Body of pancreas (tissue), 4 donors: ENCODE measurements at regions not wholly inside any gene's neighbourhood (a gene's known extent, or its start where the extent isn't known, plus 50 kb on each side); places are given as distances from the start of the nearest gene placed in this dataset.

Experiments
- ATAC-seq: fragments of 150-250 bp; one replicate; pipeline ENCODE4 v1.9.1; 2016
- DNase-seq, 4 donors: peaks; one replicate each; pipeline ENCODE4 v3.0.0-alpha.2; 2019
- H3K27ac ChIP-seq, 4 donors: fragments of 200-600 bp; sonication (generic); 1 replicate in 3 of 4; 2 replicates in 1 of 4; pipeline versions ENCODE4 v1.5.1 to v1.6.1; 2016 to 2019; ENCODE audit warnings: mild to moderate bottlenecking in 1 of 4, mixed read lengths in 1 of 4, moderate library complexity in 1 of 4
- H3K27me3 ChIP-seq, 2 donors: fragments of 200-600 bp; sonication (generic); one replicate each; pipeline ENCODE4 v1.6.0; 2016; ENCODE audit warnings: mild to moderate bottlenecking in 1 of 2
- H3K36me3 ChIP-seq, 2 donors: fragments of 200-600 bp; sonication (generic); replicated peaks in 1 of 2; 2 replicates each; pipeline ENCODE4 v1.5.1; 2016; ENCODE audit warnings: low read depth in 2 of 2; ENCODE audit not compliant: insufficient read depth in 1 of 2
- H3K4me1 ChIP-seq: fragments of 200-600 bp; sonication (generic); one replicate; pipeline ENCODE4 v1.6.0; 2016
- H3K4me3 ChIP-seq, 2 donors: fragments of 200-600 bp; sonication (generic); 1 replicate in 1 of 2; 2 replicates in 1 of 2; pipeline ENCODE4 v1.5.1; 2016 to 2019
- H3K9me3 ChIP-seq, 3 donors: fragments of 200-600 bp; sonication (generic); 1 replicate in 2 of 3; 2 replicates in 1 of 3; pipeline ENCODE4 v1.5.1; 2016
- CTCF ChIP-seq, 7 experiments: fragments of 450-650 bp in 4 of 7; fragments of 200-600 bp in 3 of 7; sonication (generic) in 3 of 7; IDR thresholded peaks; one replicate each; pipeline ENCODE4 v1.5.1; 2016 to 2019; ENCODE audit warnings: antibody characterized with exemption in 7 of 7
- POLR2A ChIP-seq, 3 donors: fragments of 450-650 bp; IDR thresholded peaks; one replicate each; pipeline ENCODE4 v1.6.1; 2016; ENCODE audit warnings: antibody characterized with exemption in 3 of 3, mild to moderate bottlenecking in 2 of 3
- WGBS, 2 donors: methylation state at CpG; one replicate each; pipeline ENCODE4 v1.1.5; 2017; 5-methylcytosine and 5-hydroxymethylcytosine counted together
- intact Hi-C: fragments of 100-400 bp; cut with DNase I; formaldehyde crosslinking; loops from one replicate; pipeline ENCODE4 v1.15.1; 2023

GRCh38 chr16:86403541-86404163 is 106.7 kb upstream of the FOXF1 start:
- DNase-seq (no peak), ATAC-seq (no peak)
- Histone ChIP-seq H3K27ac (no peak overlapping the region), H3K4me3 (no peak overlapping the region), H3K9me3 (no peaks in the 10 kb centered on the region), H3K36me3 (no peaks in the 10 kb centered on the region), H3K27me3 (peaks cover 0 to 4% of the 10 kb centered on the region in 2 donors), H3K4me1 (no peaks in the 10 kb centered on the region)
- intact Hi-C loops, result no loop called here
- 45 to 59% methylated on average over 8 of the region's 8 CpGs for WGBS, 2 donors
- TF ChIP-seq CTCF (IDR thresholded peaks at IDR 0.05) (no peak), POLR2A (IDR thresholded peaks at IDR 0.05) (no peak)

- no peak overlapping the region for H3K27ac ChIP-seq
- TF ChIP-seq POLR2A (IDR thresholded peaks at IDR 0.05) (no peak), CTCF (IDR thresholded peaks at IDR 0.05) (no peak)
- DNase-seq, result no peak
- WGBS, 2 donors, result 19 to 34% methylated on average over 5 to 12 of the region's 12 CpGs
- ATAC-seq, result no peak
- H3K36me3 ChIP-seq, result no peaks in the 10 kb centered on the region
- no peaks in the 10 kb centered on the region for H3K9me3 ChIP-seq
- no peaks in the 10 kb centered on the region for H3K4me1 ChIP-seq
- no peak overlapping the region for H3K4me3 ChIP-seq
- peaks cover 0 to 4% of the 10 kb centered on the region in 2 donors for H3K27me3 ChIP-seq
- intact Hi-C loops, result no loop called here
Observed at GRCh38 chr16:86404678-86405077, 105.6 kb upstream of the FOXF1 start.

- H3K36me3 ChIP-seq, result no peaks in the 10 kb centered on the region
- WGBS, 2 donors, result 57 to 66% methylated on average over 11 to 12 of the region's 12 CpGs
- no peak overlapping the region for H3K4me3 ChIP-seq
- TF ChIP-seq CTCF (IDR thresholded peaks at IDR 0.05) (no peak), POLR2A (IDR thresholded peaks at IDR 0.05) (no peak)
- intact Hi-C loops, result no loop called here
- H3K4me1 ChIP-seq, result no peaks in the 10 kb centered on the region
- H3K9me3 ChIP-seq, result no peaks in the 10 kb centered on the region
- DNase-seq (no peak), ATAC-seq (no peak)
- H3K27ac ChIP-seq, result no peak overlapping the region
- H3K27me3 ChIP-seq, result peaks cover 0 to 4% of the 10 kb centered on the region in 2 donors
Observed at GRCh38 chr16:86405319-86405718, 105.0 kb upstream of the FOXF1 start.

- Histone ChIP-seq H3K9me3 (no peaks in the 10 kb centered on the region), H3K27ac (no peak overlapping the region), H3K27me3 (peaks cover 0 to 4% of the 10 kb centered on the region in 2 donors), H3K4me3 (no peak overlapping the region), H3K4me1 (no peaks in the 10 kb centered on the region), H3K36me3 (no peaks in the 10 kb centered on the region)
- no peak for TF ChIP-seq CTCF (IDR thresholded peaks at IDR 0.05)
- TF ChIP-seq POLR2A (IDR thresholded peaks at IDR 0.05), result no peak
- DNase-seq, result no peak
- ATAC-seq, result no peak
- intact Hi-C loops, result no loop called here
- 74 to 76% methylated on average over 10 of the region's 10 CpGs for WGBS, 2 donors
Observed at GRCh38 chr16:86406056-86406455, 104.3 kb upstream of the FOXF1 start.

- no peak for DNase-seq
- 59 to 67% methylated on average over 2 to 4 of the region's 4 CpGs for WGBS, 2 donors
- intact Hi-C loops, result no loop called here
- no peak for ATAC-seq
- Histone ChIP-seq H3K9me3 (peaks cover 0 to 9% (median 0%) of the 10 kb centered on the region in 3 donors), H3K27ac (no peak overlapping the region), H3K4me1 (no peaks in the 10 kb centered on the region), H3K36me3 (no peaks in the 10 kb centered on the region), H3K27me3 (no peaks in the 10 kb centered on the region), H3K4me3 (no peak overlapping the region)
- no peak for TF ChIP-seq POLR2A (IDR thresholded peaks at IDR 0.05)
- no peak for TF ChIP-seq CTCF (IDR thresholded peaks at IDR 0.05)
Observed at GRCh38 chr16:86408685-86409084, 101.6 kb upstream of the FOXF1 start.
